ENCODE measurements at regions not wholly inside any gene's neighbourhood (a gene's known extent, or its start where the extent isn't known, plus 50 kb on each side); places are given as distances from the start of the nearest gene placed in this dataset.

GRCh38 chrX:120790552-120790951 lies 85.1 kb downstream of the CT47B1 start:
- 61 to 80% methylated on average over 2 to 4 of the region's 4 CpGs for WGBS, 2 donors (ENCODE audit: low coverage in 1 of 2)
- no peaks in the 10 kb centered on the region for H3K9me3 ChIP-seq
- no peaks in the 10 kb centered on the region for H3K36me3 ChIP-seq
- H3K27ac ChIP-seq, result no peak overlapping the region
- intact Hi-C loops (cut with DNase I; ENCODE audit: low total_unique reads) (no loop called here), in situ Hi-C loops (cut with MboI; ENCODE audit: low pct_ligation_motif_present in 1 of 4, low pct_unique_long_range_greater_than_20kb in 1 of 4, low sequenced_read_pairs in 3 of 4) (no loop called here)
- no peaks in the 10 kb centered on the region for H3K27me3 ChIP-seq
- H3K4me3 ChIP-seq, result no peak overlapping the region
- no peaks in the 10 kb centered on the region for H3K4me1 ChIP-seq
- DNase-seq, result no peak
- TF ChIP-seq POLR2AphosphoS5 (IDR thresholded peaks at IDR 0.05) (no peak), POLR2A (IDR thresholded peaks at IDR 0.05) (no peak), CTCF (IDR thresholded peaks at IDR 0.05) (no peak), EP300 (IDR thresholded peaks at IDR 0.05; ENCODE audit: low read depth) (no peak)

DNA sequence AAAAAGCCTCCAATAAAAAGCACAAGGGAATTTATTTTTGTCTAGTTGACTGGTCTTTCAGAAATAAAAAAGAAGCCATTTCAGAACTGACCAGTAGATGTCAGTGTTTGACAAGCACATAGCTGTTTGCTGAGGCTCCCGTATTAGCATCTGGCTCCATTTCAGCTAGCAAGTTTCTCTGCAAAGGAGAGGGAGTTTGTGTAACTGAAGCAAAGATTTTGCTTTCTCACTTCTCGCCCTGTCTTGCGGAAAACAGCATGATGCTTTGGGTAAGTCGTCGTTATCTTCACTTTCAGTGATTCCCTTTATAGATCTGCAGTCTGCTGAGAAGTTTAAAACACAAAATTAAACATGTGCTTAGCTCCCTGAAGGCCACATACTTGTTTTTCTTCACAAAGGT lies 85.5 kb downstream of the CT47B1 start:
- intact Hi-C loops (cut with DNase I; ENCODE audit: low total_unique reads) (no loop called here), in situ Hi-C loops (cut with MboI; ENCODE audit: low pct_ligation_motif_present in 1 of 4, low pct_unique_long_range_greater_than_20kb in 1 of 4, low sequenced_read_pairs in 3 of 4) (no loop called here)
- Histone ChIP-seq H3K27me3 (no peaks in the 10 kb centered on the region), H3K36me3 (no peaks in the 10 kb centered on the region), H3K9me3 (no peaks in the 10 kb centered on the region), H3K4me1 (no peaks in the 10 kb centered on the region), H3K4me3 (no peak overlapping the region), H3K27ac (no peak overlapping the region)
- 0 to 3% methylated on average over 2 to 5 of the region's 5 CpGs for WGBS, 2 donors (ENCODE audit: low coverage in 1 of 2)
- TF ChIP-seq POLR2AphosphoS5 (IDR thresholded peaks at IDR 0.05), result no peak
- TF ChIP-seq CTCF (IDR thresholded peaks at IDR 0.05), result peak; percentile 41 to 86 (median 51)
- TF ChIP-seq EP300 (IDR thresholded peaks at IDR 0.05; ENCODE audit: low read depth), result no peak
- no peak for TF ChIP-seq POLR2A (IDR thresholded peaks at IDR 0.05)
- DNase-seq, result peak; percentile 12

DNA sequence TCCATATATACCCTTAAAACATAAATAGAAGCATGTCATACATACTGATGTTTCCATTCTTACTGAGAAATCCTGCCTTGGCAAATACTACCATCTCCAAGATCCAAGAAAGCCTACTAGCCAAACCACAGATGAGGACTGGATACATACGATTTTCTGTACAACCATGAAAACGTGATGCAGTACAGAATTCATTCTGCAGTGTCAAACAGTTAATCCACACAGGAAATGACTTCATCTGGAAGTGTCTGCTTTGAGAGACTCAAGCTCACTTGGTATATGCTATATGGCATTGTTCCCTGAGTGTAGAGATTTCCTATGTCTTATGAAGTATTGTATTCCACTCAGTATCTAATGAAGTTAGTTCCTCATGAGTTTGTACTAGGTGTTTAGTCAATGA lies 94.3 kb downstream of the CT47B1 start:
- no peak overlapping the region for H3K4me3 ChIP-seq
- H3K27me3 ChIP-seq, result no peaks in the 10 kb centered on the region
- no peaks in the 10 kb centered on the region for H3K9me3 ChIP-seq
- no peak for DNase-seq
- intact Hi-C loops (cut with DNase I; ENCODE audit: low total_unique reads) (no loop called here), in situ Hi-C loops (cut with MboI; ENCODE audit: low pct_ligation_motif_present in 1 of 4, low pct_unique_long_range_greater_than_20kb in 1 of 4, low sequenced_read_pairs in 3 of 4) (no loop called here)
- 44% methylated on average over 2 of the region's 2 CpGs; no CpG with 5 or more reads in 1 of the 2 donors for WGBS, 2 donors (ENCODE audit: low coverage in 1 of 2)
- H3K27ac ChIP-seq, result no peak overlapping the region
- no peaks in the 10 kb centered on the region for H3K36me3 ChIP-seq
- H3K4me1 ChIP-seq, result no peaks in the 10 kb centered on the region
- TF ChIP-seq CTCF (IDR thresholded peaks at IDR 0.05) (no peak), POLR2A (IDR thresholded peaks at IDR 0.05) (no peak), EP300 (IDR thresholded peaks at IDR 0.05; ENCODE audit: low read depth) (no peak), POLR2AphosphoS5 (IDR thresholded peaks at IDR 0.05) (no peak)

DNA sequence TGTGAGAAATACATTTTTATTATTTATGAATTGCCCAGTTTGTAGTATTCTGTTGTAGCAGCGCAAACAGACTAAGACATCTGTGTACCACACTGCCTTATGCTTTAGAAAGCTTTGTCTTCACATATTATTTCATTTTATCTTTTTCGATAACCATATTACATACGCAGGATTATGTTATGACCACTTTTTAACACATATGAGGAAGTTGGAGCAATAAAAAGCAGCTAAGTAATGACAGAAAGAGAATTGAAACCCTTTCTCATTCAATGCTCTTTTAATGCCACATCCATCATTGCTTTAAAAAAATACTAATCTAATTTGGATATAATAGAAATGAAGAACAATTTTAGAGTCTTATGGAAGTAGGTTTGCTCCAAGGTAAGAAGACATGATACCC lies 99.7 kb downstream of the CT47B1 start:
- no peaks in the 10 kb centered on the region for H3K27me3 ChIP-seq
- no peak for TF ChIP-seq CTCF (IDR thresholded peaks at IDR 0.05)
- no peak for TF ChIP-seq POLR2AphosphoS5 (IDR thresholded peaks at IDR 0.05)
- no peak for TF ChIP-seq POLR2A (IDR thresholded peaks at IDR 0.05)
- TF ChIP-seq EP300 (IDR thresholded peaks at IDR 0.05; ENCODE audit: low read depth), result no peak
- no peaks in the 10 kb centered on the region for H3K36me3 ChIP-seq
- no peaks in the 10 kb centered on the region for H3K9me3 ChIP-seq
- DNase-seq, result no peak
- intact Hi-C loops (cut with DNase I; ENCODE audit: low total_unique reads) (no loop called here), in situ Hi-C loops (cut with MboI; ENCODE audit: low pct_ligation_motif_present in 1 of 4, low pct_unique_long_range_greater_than_20kb in 1 of 4, low sequenced_read_pairs in 3 of 4) (no loop called here)
- H3K4me3 ChIP-seq, result no peak overlapping the region
- WGBS, 2 donors (ENCODE audit: low coverage in 1 of 2), result 69 to 79% methylated on average over 3 of the region's 3 CpGs
- H3K4me1 ChIP-seq, result no peaks in the 10 kb centered on the region
- H3K27ac ChIP-seq, result no peak overlapping the region
